SU-DHL-6 (cell line): ENCODE measurements at regions not wholly inside any gene's neighbourhood (a gene's known extent, or its start where the extent isn't known, plus 50 kb on each side); places are given as distances from the start of the nearest gene placed in this dataset.

Experiments
- CTCF ChIP-seq: fragments of 200-600 bp; sonication (generic); IDR thresholded peaks from one replicate; pipeline ENCODE4 v1.5.1; 2017; ENCODE audit warnings: antibody characterized with exemption, mild to moderate bottlenecking, low read length, moderate library complexity; ENCODE audit not compliant: insufficient read depth, poor library complexity, severe bottlenecking
- EZH2phosphoT487 ChIP-seq: fragments of 200-600 bp; sonication (generic), shearing (Covaris generic); conservative IDR thresholded peaks from 2 replicates; pipeline ENCODE4 v1.6.1; 2018; ENCODE audit warnings: mild to moderate bottlenecking, antibody characterized with exemption, low read length, moderate library complexity, mixed read lengths

- TF ChIP-seq CTCF (no peak), EZH2phosphoT487 (no peak)
Measured at GRCh38 chr20:55882286-55882685, 123.0 kb downstream of the CBLN4 start.
